Caco-2 (cell line): ENCODE measurements at regions not wholly inside any gene's neighbourhood (a gene's known extent, or its start where the extent isn't known, plus 50 kb on each side); places are given as distances from the start of the nearest gene placed in this dataset.

Source experiments
- BruUV-seq: library from RNA; stranded (reverse); fragments of 400-500 nt; replicated peaks from 2 replicates; lab custom pipeline; 2021; lab: Mats Ljungman, UMichigan
- CTCF ChIA-PET: fragments of 300-600 bp; sonication (Branson Sonifier 250); formaldehyde crosslinking; loops from one replicate; lab custom pipeline; 2022; ENCODE audit warnings: antibody characterized with exemption; lab: Charles Lee
- POLR2A ChIA-PET: fragments of 300-600 bp; sonication (Branson Sonifier 250); formaldehyde crosslinking; loops from one replicate; lab custom pipeline; 2022; ENCODE audit warnings: antibody characterized with exemption; lab: Charles Lee
- DNase-seq, 2 experiments: peaks; one replicate each; pipeline versions ENCODE4 v3.0.0 to v3.0.0-alpha.2; 2020 to 2022
- H3K27me3 ChIP-seq: replicated peaks from 2 replicates; pipeline ENCODE4 v1.6.0; 2011; ENCODE audit warnings: low read length; ENCODE audit not compliant: control insufficient read depth, insufficient read depth
- H3K36me3 ChIP-seq: 2 replicates; pipeline ENCODE4 v1.5.1; 2011; ENCODE audit warnings: low read length; ENCODE audit not compliant: control insufficient read depth, insufficient read depth
- H3K4me1 ChIP-seq: fragments of 250-450 bp; sonication (Bioruptor Pico); 2 replicates; pipeline ENCODE4 v1.5.1; 2020; ENCODE audit warnings: mild to moderate bottlenecking
- H3K4me3 ChIP-seq: 2 replicates; pipeline ENCODE4 v1.5.1; 2011; ENCODE audit warnings: low read depth, mild to moderate bottlenecking, control low read depth, low read length
- H3K9me3 ChIP-seq: fragments of 250-450 bp; sonication (Bioruptor Pico); 2 replicates; pipeline ENCODE4 v1.5.1; 2020; ENCODE audit warnings: mild to moderate bottlenecking, moderate library complexity
- H3K27ac Mint-ChIP-seq: one replicate; pipeline ENCODE4 v1.8.0; 2022; ENCODE audit warnings: mixed read lengths; ENCODE audit not compliant: unreplicated experiment
- H3K27me3 Mint-ChIP-seq: one replicate; pipeline ENCODE4 v1.8.0; 2022; ENCODE audit warnings: mixed read lengths; ENCODE audit not compliant: insufficient read depth, unreplicated experiment
- H3K36me3 Mint-ChIP-seq: one replicate; pipeline ENCODE4 v1.8.0; 2022; ENCODE audit warnings: mild to moderate bottlenecking, mixed read lengths; ENCODE audit not compliant: insufficient read depth, unreplicated experiment
- H3K4me1 Mint-ChIP-seq: one replicate; pipeline ENCODE4 v1.8.0; 2022; ENCODE audit warnings: low read depth, mixed read lengths; ENCODE audit not compliant: unreplicated experiment
- H3K4me3 Mint-ChIP-seq: one replicate; pipeline ENCODE4 v1.8.0; 2022; ENCODE audit warnings: mild to moderate bottlenecking, moderate library complexity, mixed read lengths; ENCODE audit not compliant: unreplicated experiment
- H3K9me3 Mint-ChIP-seq: one replicate; pipeline ENCODE4 v1.8.0; 2022; ENCODE audit warnings: mixed read lengths; ENCODE audit not compliant: unreplicated experiment
- intact Hi-C: fragments of 100-400 bp; cut with micrococcal nuclease; formaldehyde crosslinking; loops from one replicate; pipeline ENCODE4 v1.10.0; 2022; ENCODE audit not compliant: unreplicated experiment
- TF ChIP-seq, protein P1 (sequence below), 2 experiments: fragments of 200-600 bp in 1 of 2; IDR thresholded peaks; 1 replicate in 1 of 2; 2 replicates in 1 of 2; pipeline versions ENCODE4 v1.5.1 to v1.8.0; 2011 to 2022; ENCODE audit warnings: antibody characterized with exemption in 1 of 2, control low read depth in 1 of 2, inconsistent platforms in 1 of 2, low read depth in 1 of 2, low read length in 1 of 2, mild to moderate bottlenecking in 1 of 2, moderate library complexity in 1 of 2; ENCODE audit not compliant: insufficient read depth in 1 of 2, severe bottlenecking in 1 of 2, unreplicated experiment in 1 of 2

- no peak for DNase-seq
- Mint-ChIP-seq H3K9me3 (no peaks in the 10 kb centered on the region), H3K27ac (no peak overlapping the region), H3K27me3 (peaks cover 6% of the 10 kb centered on the region), H3K4me3 (no peak overlapping the region), H3K4me1 (no peaks in the 10 kb centered on the region), H3K36me3 (no peaks in the 10 kb centered on the region)
- intact Hi-C loops, result no loop called here
- ChIA-PET CTCF (no interaction called here), POLR2A (no interaction called here)
- Histone ChIP-seq H3K27me3 (no peaks in the 10 kb centered on the region), H3K4me3 (no peak overlapping the region), H3K9me3 (no peaks in the 10 kb centered on the region), H3K4me1 (no peaks in the 10 kb centered on the region), H3K36me3 (no peaks in the 10 kb centered on the region)
- BruUV-seq, result no TSS peak
- TF ChIP-seq, protein P1, sequence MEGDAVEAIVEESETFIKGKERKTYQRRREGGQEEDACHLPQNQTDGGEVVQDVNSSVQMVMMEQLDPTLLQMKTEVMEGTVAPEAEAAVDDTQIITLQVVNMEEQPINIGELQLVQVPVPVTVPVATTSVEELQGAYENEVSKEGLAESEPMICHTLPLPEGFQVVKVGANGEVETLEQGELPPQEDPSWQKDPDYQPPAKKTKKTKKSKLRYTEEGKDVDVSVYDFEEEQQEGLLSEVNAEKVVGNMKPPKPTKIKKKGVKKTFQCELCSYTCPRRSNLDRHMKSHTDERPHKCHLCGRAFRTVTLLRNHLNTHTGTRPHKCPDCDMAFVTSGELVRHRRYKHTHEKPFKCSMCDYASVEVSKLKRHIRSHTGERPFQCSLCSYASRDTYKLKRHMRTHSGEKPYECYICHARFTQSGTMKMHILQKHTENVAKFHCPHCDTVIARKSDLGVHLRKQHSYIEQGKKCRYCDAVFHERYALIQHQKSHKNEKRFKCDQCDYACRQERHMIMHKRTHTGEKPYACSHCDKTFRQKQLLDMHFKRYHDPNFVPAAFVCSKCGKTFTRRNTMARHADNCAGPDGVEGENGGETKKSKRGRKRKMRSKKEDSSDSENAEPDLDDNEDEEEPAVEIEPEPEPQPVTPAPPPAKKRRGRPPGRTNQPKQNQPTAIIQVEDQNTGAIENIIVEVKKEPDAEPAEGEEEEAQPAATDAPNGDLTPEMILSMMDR (IDR thresholded peaks at IDR 0.05; ENCODE audit: insufficient read depth in 1 of 2, low read depth in 1 of 2, low read length in 1 of 2, severe bottlenecking in 1 of 2, unreplicated experiment in 1 of 2), result no peak
Observed at GRCh38 chr18:76251691-76252090, 243.4 kb downstream of the ZNF516 start.

DNA sequence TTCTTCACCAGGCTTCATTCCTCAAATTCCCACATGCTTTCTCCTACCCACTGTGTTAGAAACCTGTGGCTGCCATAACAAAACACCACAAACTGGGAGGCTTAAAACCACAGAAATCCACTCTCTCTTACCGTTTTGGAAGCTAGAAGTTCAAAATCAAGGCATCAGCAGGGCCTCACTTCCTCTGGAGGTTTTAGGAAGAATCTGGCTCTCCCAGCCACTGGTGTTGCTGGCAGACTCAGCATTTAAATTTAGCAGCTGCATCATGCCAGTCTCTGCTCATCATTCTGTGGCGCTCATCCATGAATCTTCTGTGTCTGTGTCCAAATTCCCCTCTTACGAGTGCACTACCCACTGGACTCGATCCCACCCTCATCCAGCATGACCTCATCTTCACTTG lies 248.5 kb downstream of the ZNF516 start:
- BruUV-seq, result no TSS peak
- no peaks in the 10 kb centered on the region for H3K36me3 Mint-ChIP-seq
- no peak overlapping the region for H3K4me3 Mint-ChIP-seq
- no peaks in the 10 kb centered on the region for H3K9me3 Mint-ChIP-seq
- POLR2A ChIA-PET, result no interaction called here
- H3K27ac Mint-ChIP-seq, result no peak overlapping the region
- Histone ChIP-seq H3K36me3 (no peaks in the 10 kb centered on the region), H3K4me3 (no peak overlapping the region), H3K4me1 (no peaks in the 10 kb centered on the region), H3K9me3 (no peaks in the 10 kb centered on the region), H3K27me3 (no peaks in the 10 kb centered on the region)
- peaks cover 2% of the 10 kb centered on the region for H3K27me3 Mint-ChIP-seq
- intact Hi-C loops, result no loop called here
- DNase-seq, result no peak
- TF ChIP-seq, protein P1 (IDR thresholded peaks at IDR 0.05; ENCODE audit: insufficient read depth in 1 of 2, low read depth in 1 of 2, low read length in 1 of 2, severe bottlenecking in 1 of 2, unreplicated experiment in 1 of 2), result no peak
- CTCF ChIA-PET, result no interaction called here
- H3K4me1 Mint-ChIP-seq, result no peaks in the 10 kb centered on the region

GRCh38 chr18:76234676-76235060 lies 260.4 kb downstream of the ZNF516 start:
- no TSS peak for BruUV-seq
- peaks cover 10% of the 10 kb centered on the region for H3K9me3 Mint-ChIP-seq
- H3K27me3 ChIP-seq, result no peaks in the 10 kb centered on the region
- TF ChIP-seq, protein P1 (IDR thresholded peaks at IDR 0.05; ENCODE audit: insufficient read depth in 1 of 2, low read depth in 1 of 2, low read length in 1 of 2, severe bottlenecking in 1 of 2, unreplicated experiment in 1 of 2), result no peak
- ChIA-PET POLR2A (no interaction called here), CTCF (no interaction called here)
- no peaks in the 10 kb centered on the region for H3K36me3 ChIP-seq
- no peaks in the 10 kb centered on the region for H3K4me1 Mint-ChIP-seq
- no peak overlapping the region for H3K4me3 ChIP-seq
- no peak overlapping the region for H3K4me3 Mint-ChIP-seq
- H3K9me3 ChIP-seq, result no peaks in the 10 kb centered on the region
- intact Hi-C loops, result no loop called here
- H3K27me3 Mint-ChIP-seq, result peaks cover 7% of the 10 kb centered on the region
- DNase-seq, result no peak
- no peaks in the 10 kb centered on the region for H3K36me3 Mint-ChIP-seq
- no peak overlapping the region for H3K27ac Mint-ChIP-seq
- no peaks in the 10 kb centered on the region for H3K4me1 ChIP-seq
